Fibroblast of skin of back (primary cell): ENCODE measurements at regions not wholly inside any gene's neighbourhood (a gene's known extent, or its start where the extent isn't known, plus 50 kb on each side); places are given as distances from the start of the nearest gene placed in this dataset.
"Not testable (repeated sequence)": the region's sequence is repeated elsewhere in the genome, so short reads cannot be mapped to it uniquely, and the experiment has no call there.

Source experiments
- DNase-seq: peaks from one replicate; pipeline ENCODE4 v3.0.0-alpha.2; 2013

- DNase-seq: not testable (repeated sequence)
Measured at GRCh38 chr3:16077146-16077545, 97.3 kb upstream of the GALNT15 start.

- DNase-seq: peak; percentile 89
Measured at GRCh38 chr3:16077681-16078080, 96.8 kb upstream of the GALNT15 start.

DNA sequence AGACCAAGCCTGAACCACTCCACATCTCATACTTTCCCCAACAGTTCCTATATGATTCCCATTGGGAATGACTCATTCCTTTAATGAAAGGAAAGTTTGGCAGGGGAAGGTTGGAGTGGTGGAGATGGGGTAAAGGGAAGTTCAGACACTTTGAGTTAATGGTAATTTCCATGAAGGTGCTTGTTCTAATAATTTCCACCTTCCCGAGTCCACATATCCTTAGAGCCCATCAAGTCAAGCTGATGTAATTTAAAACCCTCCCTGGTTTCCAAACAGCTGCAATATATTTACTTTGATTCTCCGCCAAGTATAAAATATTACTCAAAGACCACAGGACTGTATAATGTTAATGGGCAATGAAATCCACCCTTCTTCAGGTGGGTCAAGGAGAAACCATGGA lies 95.0 kb upstream of the GALNT15 start:
- DNase-seq: peak; percentile 84

DNA sequence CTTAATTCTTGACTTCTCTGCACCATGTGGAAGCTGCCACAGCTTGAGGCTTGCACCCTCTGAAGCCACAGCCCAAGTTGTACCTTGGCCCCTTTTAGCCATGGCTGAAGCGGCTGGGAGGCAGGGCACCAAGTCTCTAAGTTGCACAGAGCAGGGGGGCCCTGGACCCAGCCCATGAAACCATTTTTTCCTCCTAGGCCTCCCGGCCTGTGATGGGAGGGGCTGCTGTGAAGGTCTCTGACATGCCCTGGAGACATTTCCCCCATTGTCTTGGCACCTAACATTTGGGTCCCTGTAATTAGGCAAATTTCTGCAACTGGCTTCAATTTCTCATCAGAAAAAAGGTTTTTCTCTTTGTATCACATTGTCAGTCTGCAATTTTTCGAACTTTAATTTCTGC lies 92.8 kb upstream of the GALNT15 start:
- no peak for DNase-seq

DNA sequence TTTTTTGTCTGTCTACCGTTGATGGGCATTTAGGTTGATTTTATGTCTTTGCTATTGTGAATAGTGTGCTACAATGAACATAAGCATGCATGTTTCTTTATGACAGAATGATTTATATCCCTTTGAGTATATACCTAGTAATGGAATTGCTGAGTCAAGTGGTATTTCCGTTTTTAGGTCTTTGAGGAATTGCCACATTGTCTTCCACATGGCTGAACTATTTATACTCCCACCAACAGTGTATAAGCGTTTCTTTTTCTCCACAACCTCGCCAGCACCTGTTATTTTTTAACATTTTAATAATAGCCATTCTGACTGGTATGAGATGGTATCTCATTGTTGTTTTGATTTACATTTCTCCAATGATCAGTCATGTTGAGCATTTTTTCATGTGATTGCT lies 89.6 kb upstream of the GALNT15 start:
- DNase-seq: peak; percentile 93

DNA sequence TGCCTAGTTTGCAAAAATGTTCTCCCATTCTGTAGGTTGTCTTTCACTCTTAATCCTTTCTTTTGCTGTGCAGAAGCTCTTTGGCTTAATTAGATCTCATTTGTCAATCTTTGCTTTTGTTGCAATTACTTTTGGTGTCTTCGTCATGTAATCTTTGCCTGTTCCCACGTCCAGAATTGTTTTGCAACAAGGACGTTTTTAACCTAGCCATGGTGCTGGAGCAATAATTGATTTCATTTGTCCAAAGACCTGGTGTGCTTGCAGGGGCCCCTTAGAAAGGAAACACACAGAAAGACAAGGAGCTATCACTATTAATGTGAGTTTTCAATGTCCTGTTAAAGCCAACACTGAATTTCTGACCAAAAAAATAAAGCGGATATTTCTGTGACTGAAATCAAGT lies 89.1 kb upstream of the GALNT15 start:
- DNase-seq: no peak

DNA sequence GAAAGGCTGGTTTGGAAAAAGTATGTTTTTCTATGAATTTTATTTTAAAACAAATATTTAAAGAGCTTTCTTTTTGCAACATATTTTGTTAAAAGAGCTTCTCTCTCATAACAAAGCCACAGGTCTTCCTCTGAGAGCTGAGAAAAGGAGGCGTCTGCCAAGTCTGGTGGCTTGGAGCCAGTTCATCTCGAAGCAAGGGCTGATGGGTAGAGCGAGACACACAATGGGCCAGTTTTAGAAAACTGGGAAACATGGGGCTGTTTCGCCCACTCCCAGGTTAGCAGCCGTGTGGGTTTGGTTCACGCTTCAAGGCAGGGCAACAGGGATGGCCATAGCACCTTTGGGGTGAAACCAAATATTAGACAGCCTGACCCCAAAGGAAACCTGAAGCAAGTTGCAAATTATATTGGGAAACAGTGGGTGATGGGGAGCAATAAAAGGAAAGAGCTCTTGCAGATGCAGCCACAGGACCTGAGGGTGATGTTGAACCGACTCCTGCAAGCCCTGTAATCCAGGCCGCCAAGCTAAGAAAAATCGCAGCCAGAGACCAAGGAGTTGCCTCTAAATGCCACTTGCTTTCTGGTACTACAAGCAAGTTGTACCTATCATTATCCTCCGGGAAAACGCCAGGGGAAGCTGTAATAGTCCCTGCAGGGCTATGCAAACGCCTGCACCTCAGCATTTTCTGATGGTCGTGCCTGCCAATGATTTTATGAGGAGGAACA lies 88.4 kb upstream of the GALNT15 start:
- no peak for DNase-seq

- DNase-seq: no peak
Measured at GRCh38 chr3:16086690-16087089, 87.8 kb upstream of the GALNT15 start.

DNA sequence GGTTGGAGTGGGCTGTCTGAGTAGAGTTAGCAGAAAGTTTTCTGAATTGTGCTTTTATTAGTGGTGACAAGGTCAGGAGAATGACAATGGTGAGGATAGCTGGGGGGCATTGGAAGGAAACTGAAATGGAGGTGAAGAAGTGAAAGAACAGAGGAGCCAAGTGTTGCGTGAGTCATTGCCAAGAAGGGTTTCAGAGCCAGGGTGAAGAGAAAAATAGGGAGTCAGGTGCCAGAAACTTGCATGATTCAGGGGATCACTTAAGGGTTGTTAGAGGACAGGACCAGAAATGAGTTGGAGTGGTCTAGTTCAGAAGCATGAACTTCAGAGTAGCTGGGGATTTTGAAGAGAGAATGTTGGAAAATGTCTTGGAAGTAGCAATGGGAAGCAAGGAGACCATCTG lies 86.0 kb upstream of the GALNT15 start:
- DNase-seq: no peak

- no peak for DNase-seq
Measured at GRCh38 chr3:16089521-16089920, 85.0 kb upstream of the GALNT15 start.

DNA sequence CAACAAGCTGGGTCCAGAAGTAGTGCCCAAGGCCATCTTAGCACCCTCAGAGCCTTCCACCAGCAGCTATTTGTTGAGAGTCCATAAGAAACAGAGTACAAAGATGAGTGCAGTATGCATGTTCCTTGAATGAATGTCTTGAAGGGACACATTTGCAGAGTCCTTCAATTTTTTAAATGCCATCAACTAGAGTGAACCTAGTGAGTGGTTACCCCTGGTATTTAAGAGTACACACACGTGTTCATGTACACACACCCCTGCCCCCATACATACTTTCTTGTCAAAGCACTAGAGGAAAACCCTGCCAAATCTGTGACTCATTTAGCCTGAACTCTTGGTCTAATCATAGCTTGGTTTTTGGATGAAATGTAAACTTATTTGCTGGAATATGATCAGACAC lies 84.5 kb upstream of the GALNT15 start:
- peak; percentile 99 for DNase-seq

DNA sequence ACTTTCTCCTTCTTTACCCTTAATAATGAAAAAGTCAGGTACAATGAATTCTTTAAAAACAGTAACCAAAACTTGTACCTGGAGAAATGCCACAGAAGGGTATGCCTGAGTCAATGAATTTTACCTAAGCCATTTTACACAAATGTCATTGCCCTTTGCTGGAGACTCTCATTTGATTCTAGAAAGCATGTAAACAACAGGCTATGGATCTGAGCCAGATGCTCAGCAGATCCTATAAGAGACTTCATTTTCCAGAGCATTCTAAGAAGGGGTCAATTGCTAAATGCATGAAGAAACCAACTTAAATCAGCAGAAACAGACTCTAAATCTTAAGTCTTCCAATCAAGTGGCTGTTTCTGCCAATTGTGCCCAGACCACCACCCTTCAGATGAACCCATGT lies 83.8 kb upstream of the GALNT15 start:
- DNase-seq: no peak

- DNase-seq: no peak
Measured at GRCh38 chr3:16092923-16093322, 81.6 kb upstream of the GALNT15 start.

- DNase-seq: peak; percentile 27
Measured at GRCh38 chr3:16101295-16102186, 72.9 kb upstream of the GALNT15 start.

GRCh38 chr3:16102187-16102561 lies 72.3 kb upstream of the GALNT15 start:
- DNase-seq: no peak

DNA sequence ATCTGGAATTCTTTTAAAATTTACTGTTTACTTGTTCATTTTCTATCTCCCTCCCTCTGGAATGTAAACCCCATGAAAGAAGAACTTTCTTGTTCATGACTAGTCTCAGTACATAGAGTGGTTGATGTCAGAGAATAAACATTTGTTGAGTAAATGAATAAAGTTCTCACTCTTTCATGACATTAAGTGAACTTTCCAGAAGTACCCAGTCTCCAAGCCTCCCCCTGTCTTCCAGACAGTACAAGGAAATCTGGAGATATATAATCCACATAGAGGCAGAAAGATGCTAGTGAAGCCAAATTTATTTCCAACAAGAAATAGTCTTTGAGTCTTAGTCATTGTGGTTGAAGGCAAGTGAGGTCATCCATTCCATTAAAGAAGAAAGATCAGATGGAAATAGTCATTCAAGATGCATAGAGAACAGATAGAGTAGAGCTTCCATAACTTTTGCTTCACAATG lies 71.5 kb upstream of the GALNT15 start:
- peak; percentile 95 for DNase-seq

GRCh38 chr3:16103472-16103871 lies 71.0 kb upstream of the GALNT15 start:
- DNase-seq: peak; percentile 97

- DNase-seq: peak; percentile 58
Measured at GRCh38 chr3:16104156-16104555, 70.3 kb upstream of the GALNT15 start.

GRCh38 chr3:16106050-16106449 lies 68.4 kb upstream of the GALNT15 start:
- DNase-seq: no peak

- DNase-seq: no peak
Measured at GRCh38 chr3:16108424-16108823, 66.1 kb upstream of the GALNT15 start.

- no peak for DNase-seq
Measured at GRCh38 chr3:16109929-16110328, 64.6 kb upstream of the GALNT15 start.

DNA sequence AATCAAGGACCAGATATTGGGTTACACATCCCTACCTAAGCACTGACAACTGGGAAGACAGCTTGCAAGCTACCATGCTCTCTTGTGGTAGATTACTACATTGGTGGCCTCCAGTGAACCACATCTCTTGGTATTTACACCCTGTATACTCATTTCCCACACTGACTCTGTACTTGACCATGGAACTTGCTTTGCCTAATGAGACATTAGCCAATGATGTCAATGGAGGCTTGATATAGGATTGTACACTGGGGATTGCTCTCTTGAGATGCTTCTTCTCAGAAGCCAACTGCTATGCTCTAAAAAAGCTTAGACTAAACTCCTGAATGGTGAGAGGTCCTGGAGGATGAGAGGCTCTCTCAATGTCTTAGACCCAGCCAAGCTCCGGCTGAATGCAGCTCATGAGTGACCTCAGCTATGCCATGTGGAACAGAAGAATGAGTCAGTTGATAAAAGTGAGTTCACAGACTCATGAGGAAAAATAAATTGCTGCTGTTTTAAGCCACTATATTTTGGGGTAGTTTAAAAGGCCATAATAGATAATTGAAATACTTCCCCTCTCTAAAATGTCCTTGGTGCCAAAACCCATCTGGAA lies 61.5 kb upstream of the GALNT15 start:
- DNase-seq: peak; percentile 89

DNA sequence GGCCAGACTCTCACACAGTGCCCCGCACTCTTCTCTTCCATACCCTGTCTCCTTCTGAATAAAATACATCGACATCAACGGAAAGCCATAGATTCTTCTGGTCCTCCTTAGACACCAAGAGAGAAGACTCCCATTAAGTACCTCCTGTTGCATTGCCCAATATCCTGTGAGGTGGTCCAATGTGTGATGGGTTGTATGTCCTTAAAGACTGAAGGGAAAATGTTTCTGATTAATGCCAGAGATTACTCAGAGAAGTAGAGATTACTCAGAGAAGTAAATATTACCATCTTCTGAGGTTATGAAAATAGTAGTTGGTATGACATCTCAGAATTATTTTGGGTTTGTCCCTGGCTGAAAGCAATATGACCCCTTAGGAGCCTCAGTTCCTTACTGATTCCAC lies 60.8 kb upstream of the GALNT15 start:
- peak; percentile 91 for DNase-seq

DNA sequence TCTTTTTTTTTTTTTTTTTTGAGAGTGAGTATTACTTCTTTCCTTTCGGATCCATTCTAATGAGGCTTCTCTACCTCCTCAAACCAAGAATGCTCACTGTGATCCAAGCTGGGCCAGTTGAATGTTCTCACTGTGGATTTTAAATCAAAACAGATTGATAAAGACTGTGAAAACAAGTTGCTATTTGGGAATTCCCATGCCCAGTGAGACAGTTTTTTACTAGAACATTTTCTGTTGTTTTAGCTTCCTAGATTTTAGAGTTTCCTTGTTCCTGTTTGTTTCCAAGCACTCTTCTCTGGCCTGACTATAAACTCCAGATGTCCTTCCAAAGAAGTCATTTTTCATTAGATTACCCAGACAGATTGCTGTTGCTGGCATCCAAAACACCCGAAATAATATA lies 60.1 kb upstream of the GALNT15 start:
- DNase-seq: peak; percentile 36
